HG02763 (cell line): ENCODE measurements at regions not wholly inside any gene's neighbourhood (a gene's known extent, or its start where the extent isn't known, plus 50 kb on each side); places are given as distances from the start of the nearest gene placed in this dataset.

Source experiments
- ATAC-seq: cut with Tn5 transposase; IDR thresholded peaks from one replicate; pipeline ENCODE4 v1.9.1; 2021; ENCODE audit warnings: mild to moderate bottlenecking, moderate library complexity; ENCODE audit not compliant: unreplicated experiment

DNA sequence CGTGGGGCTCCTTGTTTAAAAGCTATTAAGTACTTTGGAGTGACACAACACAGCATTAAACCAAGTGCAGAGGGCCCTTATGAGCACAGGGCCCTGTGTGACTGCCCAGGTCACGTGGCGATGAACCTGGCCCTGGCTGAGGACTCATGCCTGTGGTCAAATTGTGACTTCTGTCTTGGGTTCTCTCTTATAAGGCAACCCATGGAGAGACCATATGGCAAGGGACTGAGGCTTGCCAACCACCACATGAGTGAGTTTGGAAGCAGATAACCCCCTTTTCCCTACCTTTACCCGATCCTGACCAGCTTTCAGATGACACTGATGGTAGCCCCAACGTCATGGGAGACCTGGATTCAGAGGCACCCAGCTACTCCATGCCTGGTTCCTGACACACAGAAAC, 140.5 kb downstream of the ZBTB18 start:
- no peak for ATAC-seq

DNA sequence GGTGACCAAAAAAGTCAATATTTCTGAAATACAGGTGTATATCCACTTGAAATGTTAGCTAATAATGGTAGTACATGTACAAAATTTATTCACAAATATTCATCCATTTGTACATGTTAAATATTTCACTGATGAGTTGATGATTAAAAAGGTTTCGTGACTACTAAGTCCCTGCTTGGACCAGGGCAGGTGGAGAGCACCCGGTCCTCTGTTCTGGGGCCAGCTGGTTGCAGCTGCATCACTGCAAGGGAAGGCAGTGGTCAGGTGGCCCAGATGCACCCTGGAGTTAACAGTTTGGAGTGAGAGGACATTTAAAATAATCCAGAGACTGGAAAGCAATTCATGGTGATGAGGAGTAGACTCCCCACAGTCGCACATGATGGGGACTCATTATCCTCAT, 141.2 kb downstream of the ZBTB18 start:
- no peak for ATAC-seq

DNA sequence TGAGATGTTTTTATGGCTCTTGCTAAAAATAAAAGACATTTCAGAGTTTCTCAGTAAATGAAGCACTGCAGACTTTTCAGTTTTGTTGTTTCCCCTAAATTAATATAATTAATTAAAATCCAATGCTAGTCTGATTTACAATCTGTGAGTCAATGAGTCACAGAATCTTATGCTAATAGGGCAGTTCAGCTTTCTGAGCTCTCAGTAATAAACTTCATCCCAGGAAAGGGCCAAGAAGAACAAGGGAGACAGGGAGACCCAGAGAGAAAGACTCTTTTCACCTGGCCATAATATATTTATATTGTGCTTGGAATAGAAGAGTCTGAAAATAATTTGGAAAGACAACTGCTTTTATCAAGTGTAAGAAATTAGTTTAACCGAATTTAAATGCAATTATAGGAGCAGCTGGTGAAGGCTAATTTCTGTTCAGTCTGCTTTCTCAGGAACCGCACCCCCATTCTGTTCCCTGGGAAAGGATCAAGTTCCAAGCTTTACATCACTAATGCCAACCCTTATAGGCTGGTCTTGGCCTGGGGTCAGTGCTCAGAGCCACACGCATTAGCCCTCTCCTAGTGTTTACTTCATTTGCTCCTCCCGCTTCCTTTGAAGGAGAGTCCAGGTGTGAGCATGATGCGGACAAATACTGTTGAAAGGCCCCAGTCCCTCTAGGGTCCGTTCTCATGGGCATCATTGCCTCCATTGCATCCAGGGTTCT, 145.6 kb downstream of the ZBTB18 start:
- ATAC-seq = no peak

GRCh38 chr1:244197851-244198375, 146.8 kb downstream of the ZBTB18 start:
- no peak for ATAC-seq

DNA sequence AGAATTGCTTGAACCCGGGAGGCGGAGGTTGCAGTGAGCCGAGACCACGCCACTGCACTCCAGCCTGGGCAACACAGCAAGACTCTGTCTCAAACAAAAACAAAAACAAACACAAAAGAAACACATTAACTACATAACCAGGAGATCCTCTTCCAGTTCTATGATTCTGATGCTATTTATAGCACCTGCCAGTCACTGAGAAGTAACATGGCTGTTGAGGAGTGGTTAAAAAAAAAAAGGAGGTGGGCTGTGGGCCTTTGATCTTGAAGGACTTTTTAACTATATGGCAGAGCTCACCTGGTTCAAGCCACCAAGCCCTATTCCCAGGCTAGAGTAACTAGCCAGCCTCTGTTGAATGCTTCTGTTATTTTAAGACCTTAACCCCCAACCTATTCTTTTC, 148.8 kb downstream of the ZBTB18 start:
- no peak for ATAC-seq

- ATAC-seq = no peak
Measured at GRCh38 chr1:244200596-244200995, 149.5 kb downstream of the ZBTB18 start.

DNA sequence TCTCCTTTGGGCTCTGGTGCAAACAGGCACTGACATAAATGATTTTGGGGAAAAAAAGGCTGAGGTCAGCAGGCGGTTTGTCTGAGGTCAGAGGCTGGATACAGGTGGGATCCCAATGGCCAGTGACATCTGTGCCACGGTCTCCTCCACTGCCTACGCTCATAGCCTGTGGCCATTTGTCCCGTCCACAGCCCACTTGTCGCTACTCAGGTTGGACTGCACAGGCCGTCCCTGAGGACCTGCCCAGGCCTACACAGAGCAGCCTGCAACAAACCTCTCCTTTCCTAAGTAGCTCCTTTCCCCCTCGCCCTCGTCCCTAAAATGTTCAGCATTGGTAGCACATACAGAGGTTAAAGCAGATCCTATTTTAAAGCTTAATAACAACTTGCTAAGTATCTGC, 150.7 kb downstream of the ZBTB18 start:
- ATAC-seq = no peak

GRCh38 chr1:244204004-244204403, 152.9 kb downstream of the ZBTB18 start:
- no peak for ATAC-seq

GRCh38 chr1:244205171-244205570, 154.1 kb downstream of the ZBTB18 start:
- no peak for ATAC-seq

GRCh38 chr1:244205906-244206305, 154.8 kb downstream of the ZBTB18 start:
- no peak for ATAC-seq

- ATAC-seq = no peak
Measured at GRCh38 chr1:244207042-244207934, 156.2 kb downstream of the ZBTB18 start.

GRCh38 chr1:244207935-244208244, 156.8 kb downstream of the ZBTB18 start:
- no peak for ATAC-seq

- ATAC-seq = no peak
Measured at GRCh38 chr1:244209955-244210354, 158.9 kb downstream of the ZBTB18 start.

- no peak for ATAC-seq
Measured at GRCh38 chr1:244210884-244211558, 159.9 kb downstream of the ZBTB18 start.

DNA sequence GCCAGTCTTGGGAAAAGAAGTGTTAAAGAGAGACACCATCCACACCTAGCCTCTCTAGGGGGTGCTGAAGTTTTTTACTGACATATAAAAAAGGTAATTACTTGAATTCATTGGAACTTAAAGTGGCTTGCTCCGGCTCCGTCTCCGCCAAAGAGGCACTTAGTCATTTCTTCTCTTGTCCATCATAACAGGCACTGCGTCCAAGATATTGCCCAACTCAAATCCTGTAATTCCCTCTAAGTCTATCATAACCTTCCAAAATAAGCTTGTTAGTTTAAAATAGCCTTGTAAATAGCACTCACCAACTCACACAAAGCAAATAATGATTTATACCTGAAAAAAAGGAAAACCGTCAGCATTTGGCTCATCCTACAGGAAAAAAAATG, 160.5 kb downstream of the ZBTB18 start:
- no peak for ATAC-seq

GRCh38 chr1:244212219-244212618, 161.1 kb downstream of the ZBTB18 start:
- ATAC-seq = no peak

- no peak for ATAC-seq
Measured at GRCh38 chr1:244212797-244213475, 161.9 kb downstream of the ZBTB18 start.

DNA sequence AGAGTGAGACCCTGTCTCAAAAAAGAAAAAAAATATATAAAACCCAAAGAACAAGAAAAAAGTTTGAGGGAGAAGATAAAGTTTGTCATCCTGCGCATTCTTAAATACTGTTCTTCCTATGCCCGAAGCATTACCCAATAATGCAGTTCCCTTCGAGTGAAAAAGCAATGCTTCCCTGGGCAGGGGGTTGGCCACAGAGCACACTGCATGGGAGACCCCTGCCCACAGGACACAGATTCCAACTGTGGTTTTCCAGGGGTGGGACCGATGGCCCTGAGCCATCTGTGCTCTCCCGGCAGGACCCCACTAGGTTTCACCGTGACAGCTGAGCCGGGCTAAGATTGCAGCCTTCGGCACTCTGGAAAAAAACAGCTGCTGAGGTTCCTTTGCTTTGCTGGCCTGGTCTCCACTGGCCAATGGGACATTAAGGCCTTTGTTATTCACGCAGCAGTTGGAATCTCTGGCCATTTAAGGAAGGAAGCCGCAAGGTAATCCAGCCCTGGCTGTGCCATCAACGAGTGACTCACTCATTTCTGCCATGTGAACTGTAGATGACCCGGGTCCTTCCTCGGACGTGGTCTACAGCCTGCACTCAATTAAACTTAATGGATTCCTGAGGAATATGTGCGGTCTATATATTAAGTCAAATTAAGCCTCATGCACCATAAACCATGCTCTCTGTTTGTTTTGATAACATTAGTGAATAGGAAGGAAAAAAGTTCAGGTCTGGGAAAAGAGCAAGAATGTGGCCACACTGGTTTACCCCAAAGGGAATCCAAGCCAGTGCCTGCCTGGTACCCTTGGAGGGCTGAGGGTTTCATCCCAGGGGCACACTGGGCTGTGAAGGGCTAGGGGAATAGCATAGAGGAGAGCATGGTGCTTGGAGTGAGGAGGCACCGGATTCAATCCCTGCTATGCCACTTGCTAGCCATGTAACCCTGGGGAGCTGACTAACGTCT, 163.2 kb downstream of the ZBTB18 start:
- ATAC-seq = no peak

DNA sequence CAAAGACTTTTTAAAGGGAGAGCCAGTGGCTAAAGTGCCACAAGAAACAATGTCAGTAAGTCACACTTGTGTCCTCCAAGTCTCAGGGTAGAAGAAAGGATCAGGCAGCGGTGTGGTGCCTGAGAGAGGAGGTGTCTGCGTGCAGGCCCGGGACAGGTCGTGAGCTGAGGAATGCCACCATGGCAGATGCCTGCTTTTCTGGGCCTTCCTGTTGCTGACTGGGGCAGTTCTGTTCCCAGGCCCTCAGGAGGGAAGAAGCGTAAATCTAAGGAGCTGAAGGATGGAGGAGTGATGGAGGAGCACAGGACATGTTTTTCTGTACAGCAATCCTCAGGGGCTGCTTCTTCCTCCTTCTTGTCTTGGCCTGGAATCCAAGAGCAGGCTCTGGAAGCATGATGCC, 165.8 kb downstream of the ZBTB18 start:
- ATAC-seq = no peak

GRCh38 chr1:244217711-244218110, 166.6 kb downstream of the ZBTB18 start:
- no peak for ATAC-seq
